ENCODE measurements at regions not wholly inside any gene's neighbourhood (a gene's known extent, or its start where the extent isn't known, plus 50 kb on each side); places are given as distances from the start of the nearest gene placed in this dataset.

DNA sequence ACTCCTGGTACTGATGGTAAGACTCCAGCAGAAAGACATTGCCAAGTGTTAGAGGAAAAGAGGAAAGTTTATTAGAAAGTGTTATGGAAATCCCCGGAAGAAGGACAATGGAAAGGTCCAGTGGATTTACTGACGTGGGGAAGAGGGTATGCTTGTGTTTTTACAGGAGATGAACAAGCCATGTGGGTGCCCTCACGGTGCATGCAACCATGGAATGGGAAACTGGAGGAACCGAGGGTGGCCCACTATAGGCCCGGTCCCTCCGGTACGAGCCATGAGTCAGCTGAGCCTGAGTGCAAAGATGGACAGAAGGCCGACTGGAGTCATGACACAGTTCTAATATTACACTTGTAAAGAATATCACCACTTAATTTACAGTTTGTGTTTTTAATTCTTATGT lies 123.3 kb upstream of the ZCCHC13 start:
- no peak for TF ChIP-seq CTCF (IDR thresholded peaks at IDR 0.05; ENCODE audit: low read depth, low read length)
- no peak for DNase-seq (ENCODE audit: extremely low read depth, low read depth)

- TF ChIP-seq CTCF (IDR thresholded peaks at IDR 0.05; ENCODE audit: low read depth, low read length): no peak
These were observed 124.0 kb upstream of the ZCCHC13 start for GRCh38 chrX:74179990-74180389.

DNA sequence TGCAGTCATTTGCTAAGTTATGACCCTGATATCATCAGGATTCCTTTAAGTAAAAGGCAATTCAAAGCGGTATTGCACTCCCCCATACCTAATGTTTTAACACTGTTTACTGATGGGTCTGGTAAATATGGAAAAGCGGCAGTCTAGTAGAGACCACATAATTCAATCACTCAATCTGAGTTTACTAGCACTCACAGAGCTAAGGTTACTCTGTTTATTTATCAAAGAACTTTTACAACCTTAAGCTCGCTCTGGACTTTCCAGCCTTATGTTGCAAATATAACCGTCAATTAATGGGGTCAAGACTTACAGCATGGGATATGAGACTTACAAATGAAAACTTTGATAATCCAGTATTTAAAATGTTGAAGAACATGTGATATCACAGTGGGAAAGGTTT lies 124.5 kb upstream of the ZCCHC13 start:
- TF ChIP-seq CTCF (IDR thresholded peaks at IDR 0.05; ENCODE audit: low read depth, low read length): no peak
- DNase-seq (ENCODE audit: extremely low read depth, low read depth): no peak

More at GRCh38 chrX:74179990-74180389, 124.0 kb upstream of the ZCCHC13 start:
- no peak for DNase-seq (ENCODE audit: extremely low read depth, low read depth)

GRCh38 chrX:74179071-74179470 lies 124.9 kb upstream of the ZCCHC13 start:
- no peak for TF ChIP-seq CTCF (IDR thresholded peaks at IDR 0.05; ENCODE audit: low read depth, low read length)
- DNase-seq (ENCODE audit: extremely low read depth, low read depth): no peak

- no peak for DNase-seq (ENCODE audit: extremely low read depth, low read depth)
- TF ChIP-seq CTCF (IDR thresholded peaks at IDR 0.05; ENCODE audit: low read depth, low read length): no peak
These were observed 125.4 kb upstream of the ZCCHC13 start for GRCh38 chrX:74178536-74178935.

GRCh38 chrX:74171465-74171864 lies 132.5 kb upstream of the ZCCHC13 start:
- no peak for DNase-seq (ENCODE audit: extremely low read depth, low read depth)
- TF ChIP-seq CTCF (IDR thresholded peaks at IDR 0.05; ENCODE audit: low read depth, low read length): no peak

GRCh38 chrX:74162199-74162598 lies 141.8 kb upstream of the ZCCHC13 start:
- no peak for DNase-seq (ENCODE audit: extremely low read depth, low read depth)
- TF ChIP-seq CTCF (IDR thresholded peaks at IDR 0.05; ENCODE audit: low read depth, low read length): no peak

Data from AG09319 (cell line).